NCI-H1436 (cell line): ENCODE measurements at regions not wholly inside any gene's neighbourhood (a gene's known extent, or its start where the extent isn't known, plus 50 kb on each side); places are given as distances from the start of the nearest gene placed in this dataset.
"Not testable (repeated sequence)": the region's sequence is repeated elsewhere in the genome, so short reads cannot be mapped to it uniquely, and the experiment has no call there.

Experiments
- DNase-seq: peaks from one replicate; lab custom pipeline; 2025; lab: John Stamatoyannopoulos, UW

DNA sequence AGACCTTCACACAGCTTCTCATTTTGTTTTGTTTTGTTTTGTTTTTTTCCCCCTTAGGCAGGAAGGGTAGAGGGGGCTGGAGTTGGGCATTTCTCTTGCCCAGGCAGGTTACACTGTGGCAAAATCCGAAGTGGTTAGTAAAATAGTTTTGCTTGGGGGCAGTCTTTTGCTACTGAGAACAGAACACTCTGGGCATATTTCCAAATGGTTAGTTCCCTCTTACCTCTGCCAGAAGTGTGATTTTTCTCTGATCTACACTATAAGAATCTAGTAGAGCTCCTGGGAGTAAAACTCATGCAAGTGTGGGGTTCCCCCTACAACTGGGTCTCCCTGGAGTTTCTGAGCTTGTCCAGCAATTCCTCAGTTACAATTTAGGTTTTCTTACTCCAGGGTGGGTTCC is 61.7 kb downstream of the NPS start:
- DNase-seq = no peak

DNA sequence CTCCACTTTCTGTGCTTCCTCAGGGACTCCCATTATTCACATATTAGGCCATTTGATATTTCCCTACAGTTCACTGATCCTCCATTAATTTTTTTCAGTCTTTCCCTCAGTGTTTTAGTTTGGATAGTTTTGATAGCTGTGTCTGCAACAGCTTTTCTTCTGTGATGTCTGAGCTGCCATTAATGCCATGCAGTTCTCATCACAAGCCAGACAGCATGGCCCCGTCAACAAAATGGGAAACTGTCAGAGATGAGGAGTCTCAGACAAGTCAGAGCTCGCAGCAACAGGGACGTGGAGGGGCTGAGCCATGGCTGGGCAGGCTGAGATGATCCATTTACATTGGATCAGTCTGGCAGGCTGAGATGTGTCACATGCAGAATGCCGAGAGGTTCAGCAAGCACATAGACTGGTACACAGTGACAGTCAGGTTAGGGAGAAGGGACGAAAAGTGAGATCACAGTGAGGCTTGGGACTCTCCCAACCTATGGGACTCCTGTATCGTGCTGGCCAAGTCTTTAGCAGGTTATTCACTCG is 65.4 kb downstream of the NPS start:
- DNase-seq = no peak

DNA sequence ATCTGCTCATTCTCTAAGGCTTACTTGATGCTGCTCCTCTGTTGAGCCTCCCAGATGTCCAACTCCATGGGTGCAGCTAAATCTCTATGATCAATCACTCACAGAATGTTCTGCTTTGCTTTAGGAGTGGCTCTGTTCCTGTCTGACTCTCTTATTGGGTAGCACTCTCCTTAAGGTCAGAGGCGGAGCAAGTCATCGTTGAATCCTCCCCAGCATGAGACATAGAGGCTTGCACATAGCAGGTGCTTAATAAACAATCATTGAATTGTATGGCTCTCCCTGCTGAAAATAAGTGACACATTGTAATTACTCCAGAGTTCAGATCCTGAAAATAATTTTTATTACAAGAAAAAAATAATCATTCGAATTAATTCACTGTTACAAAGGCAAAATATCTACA is 69.7 kb downstream of the NPS start:
- DNase-seq = no peak

- DNase-seq = peak; percentile 41
Measured at GRCh38 chr10:127619546-127620325, 70.6 kb downstream of the NPS start.

DNA sequence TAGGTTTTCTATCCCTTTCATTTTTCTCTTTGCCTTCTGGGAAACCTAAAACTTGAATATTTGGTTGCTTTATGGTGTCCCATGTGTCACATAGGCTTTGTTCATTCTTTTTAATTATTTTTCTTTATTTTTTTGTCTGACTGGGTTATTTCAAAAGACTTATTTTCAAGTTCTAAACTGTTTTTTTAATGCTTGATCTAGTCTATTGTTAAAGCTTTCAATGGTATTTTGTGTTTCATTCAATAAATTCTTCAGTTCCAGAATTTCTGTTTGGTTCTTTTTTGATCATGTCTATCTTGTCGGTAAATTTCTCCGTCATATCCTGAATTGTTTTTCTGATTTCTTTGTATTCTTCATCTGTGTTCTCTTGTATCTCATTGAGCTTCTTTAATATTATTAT is 86.8 kb downstream of the NPS start:
- no peak for DNase-seq

DNA sequence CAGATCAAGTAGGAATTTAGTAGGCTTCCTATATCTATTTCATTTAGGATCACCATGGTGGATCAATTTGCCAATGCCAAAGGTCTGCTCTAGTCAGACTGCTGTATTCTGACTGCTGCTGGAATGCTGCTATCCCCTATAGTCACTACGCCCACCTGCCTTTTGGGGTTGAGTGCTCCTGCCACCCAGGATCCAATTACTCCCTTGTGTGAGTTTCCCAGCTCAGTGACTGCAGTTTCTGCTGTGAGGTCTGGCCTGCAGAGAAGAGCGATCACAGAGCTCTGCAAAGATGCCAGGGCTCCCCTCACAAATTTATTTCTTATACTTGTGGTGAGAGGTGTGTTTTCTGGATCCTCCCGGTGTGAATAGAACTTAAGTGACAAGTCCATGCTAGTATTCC is 88.1 kb upstream of the FOXI2 start:
- DNase-seq = no peak

DNA sequence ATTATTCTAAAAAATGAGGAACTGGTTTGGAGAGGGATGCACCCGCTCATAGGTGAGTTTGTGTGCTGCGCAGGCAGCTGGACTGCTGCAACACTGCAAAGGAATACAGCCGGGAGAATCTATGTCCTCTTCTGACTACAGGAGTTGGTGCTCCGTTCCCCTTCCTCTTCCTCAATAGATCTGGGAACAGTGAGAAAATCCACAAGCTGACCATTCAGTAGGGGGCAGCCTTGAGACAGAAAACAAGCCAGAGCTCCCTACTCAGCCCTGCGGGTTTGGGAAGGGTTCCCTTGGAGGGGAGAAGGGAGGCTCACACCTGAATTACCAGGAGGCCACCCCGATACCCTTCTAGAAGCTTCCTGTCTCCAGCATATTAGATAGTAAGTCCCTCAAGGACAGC is 87.3 kb upstream of the FOXI2 start:
- no peak for DNase-seq

DNA sequence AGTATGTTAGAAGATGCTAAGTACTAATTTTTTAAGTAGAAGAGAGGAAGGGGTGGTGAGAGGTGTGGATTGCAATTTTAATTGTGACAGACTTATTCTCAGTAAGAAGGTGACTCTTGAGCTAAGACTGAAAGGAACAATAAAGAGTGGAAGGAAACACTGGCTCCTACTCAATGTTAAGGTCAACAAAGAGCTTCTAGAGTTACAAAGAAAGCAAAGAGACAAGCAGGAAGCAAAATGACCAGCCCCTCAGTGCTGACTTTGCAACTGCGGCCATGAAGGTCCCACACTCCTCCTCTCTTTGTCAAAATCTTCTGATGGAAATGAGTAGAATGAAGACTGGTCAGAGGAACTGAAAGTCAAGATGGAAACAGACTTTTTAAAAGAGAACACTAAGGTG is 79.9 kb upstream of the FOXI2 start:
- DNase-seq = no peak

- DNase-seq = not testable (repeated sequence)
Measured at GRCh38 chr10:127676430-127676829, 60.6 kb upstream of the FOXI2 start.

GRCh38 chr10:127678091-127678490 is 58.9 kb upstream of the FOXI2 start:
- no peak for DNase-seq

DNA sequence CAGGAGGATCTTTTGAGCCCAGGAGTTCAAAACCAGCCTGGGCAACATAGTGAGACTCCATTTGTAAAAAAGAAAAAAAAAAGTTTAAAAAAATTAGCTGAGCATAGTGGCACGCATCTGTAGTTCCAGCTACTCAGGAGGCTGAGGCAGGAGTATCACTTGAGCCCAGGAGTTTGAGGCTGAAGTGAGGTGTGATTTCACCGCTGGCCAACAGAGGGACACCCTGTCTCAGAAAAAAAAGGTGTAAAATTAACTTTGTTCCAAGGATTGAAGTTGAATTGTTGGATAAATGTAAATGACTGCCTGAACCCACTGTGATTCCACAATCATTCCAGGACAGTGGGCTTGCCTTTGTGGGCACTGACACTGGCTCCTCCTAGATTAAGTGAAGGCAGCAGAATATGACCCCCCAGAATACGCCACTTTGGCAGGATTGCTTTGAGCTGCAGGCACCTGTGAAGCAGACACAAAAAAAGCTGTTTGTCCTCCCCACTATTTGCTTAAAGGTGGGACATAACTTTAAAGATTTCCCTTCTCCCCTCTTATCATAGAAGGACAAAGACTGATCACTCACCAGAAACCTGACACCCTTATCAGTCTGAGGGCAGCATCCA is 57.2 kb upstream of the FOXI2 start:
- no peak for DNase-seq
